Right cardiac atrium (tissue), 5 donors: ENCODE measurements at regions not wholly inside any gene's neighbourhood (a gene's known extent, or its start where the extent isn't known, plus 50 kb on each side); places are given as distances from the start of the nearest gene placed in this dataset.

Experiments used
- ATAC-seq, 2 donors: fragments of 200-7000 bp; cut with Tn5 transposase; one replicate each; pipeline versions ENCODE4 v1.8.0 to v1.9.1; 2020; ENCODE audit warnings: moderate library complexity in 2 of 2, mild to moderate bottlenecking in 1 of 2
- DNase-seq, 3 donors: peaks; one replicate each; pipeline ENCODE4 v3.0.0-alpha.2; 2020
- H3K27ac ChIP-seq: one replicate; pipeline ENCODE4 v1.5.1; 2013; ENCODE audit warnings: mild to moderate bottlenecking, low read length, control low read depth, moderate library complexity
- H3K27me3 ChIP-seq: one replicate; pipeline ENCODE4 v1.6.1; 2013; ENCODE audit not compliant: control insufficient read depth, insufficient read depth
- H3K4me1 ChIP-seq: one replicate; pipeline ENCODE4 v1.6.1; 2013; ENCODE audit warnings: low read length; ENCODE audit not compliant: control insufficient read depth, insufficient read depth
- H3K4me3 ChIP-seq: one replicate; pipeline ENCODE4 v1.5.1; 2013; ENCODE audit warnings: low read length, control low read depth
- H3K9me3 ChIP-seq: one replicate; pipeline ENCODE4 v1.6.1; 2013; ENCODE audit warnings: low read length; ENCODE audit not compliant: control insufficient read depth
- WGBS: extraction: QIAGEN DNeasy Blood & Tissue Kit; methylation state at CpG from one replicate; pipeline ENCODE4 v1.1.7; 2013; 5-methylcytosine and 5-hydroxymethylcytosine counted together
- intact Hi-C, 4 donors: fragments of 100-400 bp; cut with DNase I; formaldehyde crosslinking; loops; one replicate each; pipeline versions ENCODE4 v1.11.0 to v1.14.0; 2022 to 2023
- donor health status: healthy with polysubstance abuse.
- donor health status: DM: no; HTN: yes; CAD: no.
- donor health status: DM: no; HTN: no; CAD: no.
- donor health status: DM: no; HTN: yes; CAD: no; lungs with severe emphysema.
- donor health status: DM: yes; HTN: yes; CAD: no.

- DNase-seq (peak in 2 of 3 donors; percentile 45 to 56), ATAC-seq (peak; percentile 40 to 68)
- peak overlapping the region; percentile 68 for H3K27ac ChIP-seq
- intact Hi-C loops = no loop called here
- 52% methylated on average over 18 of the region's 18 CpGs for WGBS
- peaks cover 13% of the 10 kb centered on the region for H3K4me1 ChIP-seq
- no peaks in the 10 kb centered on the region for H3K9me3 ChIP-seq
- no peak overlapping the region for H3K4me3 ChIP-seq
- no peaks in the 10 kb centered on the region for H3K27me3 ChIP-seq
Observed at GRCh38 chr12:124441443-124442194, 125.8 kb downstream of the NCOR2 start.

- intact Hi-C loops = no loop called here
- peak; percentile 54 to 87 (median 80) for DNase-seq
- H3K4me3 ChIP-seq = no peak overlapping the region
- H3K27me3 ChIP-seq = no peaks in the 10 kb centered on the region
- H3K4me1 ChIP-seq = peaks cover 13% of the 10 kb centered on the region
- peak overlapping the region; percentile 54 for H3K27ac ChIP-seq
- 45% methylated on average over 13 of the region's 13 CpGs for WGBS
- no peaks in the 10 kb centered on the region for H3K9me3 ChIP-seq
- ATAC-seq = peak; percentile 64 to 70
Observed at GRCh38 chr12:124440841-124441381, 126.5 kb downstream of the NCOR2 start.

DNA sequence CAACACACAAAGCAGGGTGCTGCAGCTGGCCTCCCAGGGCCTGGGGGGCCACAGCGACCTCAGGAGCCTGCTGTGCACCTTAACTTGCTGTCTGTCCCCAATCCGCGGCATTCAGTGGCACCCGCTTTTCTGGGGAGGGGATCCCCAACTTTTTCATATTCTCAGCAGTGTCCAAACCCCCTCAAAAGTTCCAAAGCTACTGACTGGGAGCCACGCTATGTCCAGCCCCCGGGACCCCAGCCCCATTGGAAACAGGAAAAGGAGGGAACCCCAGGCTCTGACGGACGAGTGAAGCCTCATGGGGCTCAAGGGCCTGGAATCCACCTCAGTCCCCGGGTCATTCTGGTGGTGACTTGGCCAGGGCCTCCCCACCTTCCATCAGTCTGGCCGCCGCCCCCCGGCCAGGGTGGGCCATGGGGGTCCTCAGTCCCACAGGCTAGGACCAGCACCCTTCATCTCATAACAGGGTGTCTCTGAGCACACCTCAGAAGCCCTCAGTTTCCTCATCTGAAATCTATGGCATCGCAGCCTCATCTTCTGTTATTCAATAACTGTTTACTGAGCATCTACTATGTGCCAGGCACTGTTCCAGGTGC is 127.3 kb downstream of the NCOR2 start:
- WGBS = 93% methylated on average over 13 of the region's 13 CpGs
- no peaks in the 10 kb centered on the region for H3K27me3 ChIP-seq
- no peak for ATAC-seq
- no peak overlapping the region for H3K4me3 ChIP-seq
- H3K4me1 ChIP-seq = peaks cover 13% of the 10 kb centered on the region
- H3K27ac ChIP-seq = no peak overlapping the region
- intact Hi-C loops = no loop called here
- no peaks in the 10 kb centered on the region for H3K9me3 ChIP-seq
- DNase-seq = peak in 1 of 3 donors; percentile 30

DNA sequence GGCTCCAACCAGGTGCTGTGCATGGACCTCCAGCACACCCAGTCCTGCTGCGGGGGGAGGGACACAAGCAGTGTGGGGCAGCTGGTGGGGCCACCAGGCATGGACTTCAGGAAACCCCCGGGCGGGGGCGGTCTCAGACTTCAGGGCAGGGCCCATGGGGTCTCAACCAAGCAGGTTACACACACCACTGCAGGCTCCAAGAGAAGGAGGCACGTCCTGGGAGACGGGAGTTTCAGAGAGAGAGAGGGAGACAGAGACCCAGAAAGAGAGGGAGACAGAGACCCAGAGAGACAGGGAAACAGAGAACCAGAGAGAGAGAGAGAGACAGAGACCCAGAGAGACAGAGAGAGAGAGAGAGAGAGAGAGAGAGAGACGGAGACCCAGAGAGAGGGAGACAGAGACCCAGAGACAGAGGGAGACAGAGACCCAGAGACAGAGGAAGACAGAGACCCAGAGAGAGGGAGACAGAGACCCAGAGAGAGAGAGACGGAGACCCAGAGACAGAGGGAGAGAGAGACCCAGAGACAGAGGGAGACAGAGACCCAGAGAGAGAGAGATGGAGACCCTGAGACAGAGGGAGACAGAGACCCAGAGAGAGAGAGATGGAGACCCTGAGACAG is 128.9 kb downstream of the NCOR2 start:
- intact Hi-C loops = loop anchor here in 1 of 4 donors (10.0 kb wide), 1 partner anchor 326 kb away; no protein-coding TSS in a partner anchor
- no peak overlapping the region for H3K4me3 ChIP-seq
- peak in 1 of 3 donors; percentile 54 for DNase-seq
- peaks cover 14% of the 10 kb centered on the region for H3K4me1 ChIP-seq
- WGBS = 76% methylated on average over 8 of the region's 8 CpGs
- no peaks in the 10 kb centered on the region for H3K9me3 ChIP-seq
- H3K27ac ChIP-seq = peak overlapping the region; percentile 8
- ATAC-seq = no peak
- no peaks in the 10 kb centered on the region for H3K27me3 ChIP-seq

DNA sequence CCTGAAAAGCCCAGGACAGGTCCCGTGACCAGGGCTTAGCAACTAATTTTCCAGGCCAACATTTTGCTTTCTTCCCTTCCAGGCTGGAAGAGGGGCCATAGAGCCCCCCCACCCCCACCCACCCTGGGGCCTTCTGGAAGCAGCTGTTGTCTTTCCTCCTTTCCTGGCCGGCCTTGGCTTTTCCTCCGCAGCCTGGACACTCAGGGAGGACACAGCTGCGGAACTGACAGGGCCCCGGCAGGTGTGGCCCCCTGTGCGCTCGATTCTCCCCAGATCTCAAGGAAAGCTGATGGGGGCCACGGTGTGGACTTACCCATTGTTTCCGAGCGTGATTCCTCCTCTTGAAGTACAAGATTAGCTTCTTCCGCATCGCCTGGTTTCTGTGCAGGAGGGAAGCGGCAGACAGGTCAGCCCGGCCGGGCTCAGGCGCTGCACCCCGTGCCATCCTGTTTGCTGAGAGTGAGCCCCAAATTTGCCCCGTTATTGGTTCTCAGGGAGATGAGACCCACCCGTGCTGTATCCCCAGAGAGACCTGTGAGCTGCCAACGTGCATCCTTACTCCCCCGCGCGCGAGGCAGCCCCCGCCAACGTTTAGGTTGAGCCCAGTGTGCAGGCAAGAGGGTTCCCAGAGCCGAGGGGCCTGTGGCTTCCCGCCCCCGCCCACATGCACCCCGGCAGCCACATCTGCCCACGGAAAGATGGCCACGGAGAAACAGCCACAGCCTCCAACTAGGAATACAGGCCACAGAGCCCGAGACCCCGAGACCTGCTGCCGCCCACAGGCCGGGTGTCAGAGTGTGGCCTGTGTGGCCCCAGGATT is 129.6 kb downstream of the NCOR2 start:
- Histone ChIP-seq H3K27me3 (no peaks in the 10 kb centered on the region), H3K9me3 (no peaks in the 10 kb centered on the region), H3K4me1 (peaks cover 15% of the 10 kb centered on the region), H3K4me3 (no peak overlapping the region), H3K27ac (no peak overlapping the region)
- WGBS = 75% methylated on average over 36 of the region's 36 CpGs
- intact Hi-C loops = loop anchor here in 1 of 4 donors (10.0 kb wide), 1 partner anchor 327 kb away; no protein-coding TSS in a partner anchor
- no peak for ATAC-seq
- DNase-seq = peak in 1 of 3 donors; percentile 54

GRCh38 chr12:124437121-124437520 is 130.3 kb downstream of the NCOR2 start:
- H3K4me3 ChIP-seq = no peak overlapping the region
- H3K27ac ChIP-seq = no peak overlapping the region
- peaks cover 15% of the 10 kb centered on the region for H3K4me1 ChIP-seq
- DNase-seq (peak in 1 of 3 donors; percentile 41), ATAC-seq (no peak)
- WGBS = 65% methylated on average over 7 of the region's 7 CpGs
- H3K9me3 ChIP-seq = no peaks in the 10 kb centered on the region
- intact Hi-C loops = loop anchor here in 1 of 4 donors (10.0 kb wide), 1 partner anchor 328 kb away; no protein-coding TSS in a partner anchor
- no peaks in the 10 kb centered on the region for H3K27me3 ChIP-seq

- Histone ChIP-seq H3K4me1 (peaks cover 10% of the 10 kb centered on the region), H3K4me3 (no peak overlapping the region), H3K9me3 (no peaks in the 10 kb centered on the region), H3K27ac (no peak overlapping the region), H3K27me3 (no peaks in the 10 kb centered on the region)
- DNase-seq (peak in 2 of 3 donors; percentile 65 to 71), ATAC-seq (no peak)
- 63% methylated on average over 8 of the region's 8 CpGs for whole genome bisulfite sequencing
- intact Hi-C loops = loop anchor here in 1 of 4 donors (10.0 kb wide), 1 partner anchor 328 kb away; no protein-coding TSS in a partner anchor
Observed at GRCh38 chr12:124436366-124436765, 131.0 kb downstream of the NCOR2 start.

- H3K9me3 ChIP-seq = no peaks in the 10 kb centered on the region
- no peaks in the 10 kb centered on the region for H3K27me3 ChIP-seq
- peak in 1 of 3 donors; percentile 33 for DNase-seq
- WGBS = 94% methylated on average over 16 of the region's 16 CpGs
- peaks cover 8% of the 10 kb centered on the region for H3K4me1 ChIP-seq
- no peak for ATAC-seq
- no peak overlapping the region for H3K27ac ChIP-seq
- no peak overlapping the region for H3K4me3 ChIP-seq
- intact Hi-C loops = loop anchor here in 1 of 4 donors (10.0 kb wide), 1 partner anchor 329 kb away; no protein-coding TSS in a partner anchor
Observed at GRCh38 chr12:124435806-124436345, 131.5 kb downstream of the NCOR2 start.

DNA sequence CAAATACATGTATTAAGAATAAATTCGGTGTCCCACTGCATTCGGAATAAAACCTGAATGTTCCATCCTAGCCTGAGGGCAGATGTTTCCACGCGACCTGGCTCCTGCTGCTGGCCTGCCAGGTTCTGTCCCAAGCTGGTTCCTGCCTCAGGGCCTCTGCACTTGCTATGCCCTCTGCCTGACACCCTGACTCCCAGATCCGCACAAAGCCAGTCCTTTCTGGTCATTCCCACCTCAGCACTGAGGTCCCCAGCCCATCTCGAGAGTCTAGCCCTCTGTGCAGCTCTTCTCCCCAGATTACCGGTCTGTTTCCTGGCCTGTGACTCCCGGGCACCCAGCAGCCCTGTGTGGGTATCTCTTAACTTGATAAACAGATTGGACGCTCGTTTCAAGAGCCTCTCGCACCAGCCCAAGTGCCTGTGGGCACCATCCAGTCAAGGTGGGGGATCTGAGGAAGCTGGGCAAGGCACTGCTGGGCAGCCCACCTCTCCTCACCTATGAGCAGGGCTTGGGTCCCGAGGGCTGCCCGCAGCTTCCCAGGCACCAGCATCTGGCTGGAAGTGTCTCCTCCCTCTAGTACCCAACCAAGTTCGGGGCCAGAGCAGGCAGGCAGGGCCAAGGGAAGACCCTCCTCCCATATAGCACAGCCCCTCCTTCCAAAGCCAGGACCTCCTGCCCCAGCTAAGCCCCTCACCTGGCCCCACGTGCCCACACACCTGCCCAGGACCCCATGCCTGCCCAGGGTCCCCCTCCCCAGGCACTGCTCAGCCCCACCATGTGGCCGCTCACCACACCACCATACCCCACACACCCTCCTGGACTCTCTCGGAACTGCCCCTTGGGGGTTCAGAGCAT is 132.2 kb downstream of the NCOR2 start:
- H3K9me3 ChIP-seq = no peaks in the 10 kb centered on the region
- DNase-seq = peak in 1 of 3 donors; percentile 45
- intact Hi-C loops = loop anchor here in 1 of 4 donors (10.0 kb wide), 1 partner anchor 330 kb away; no protein-coding TSS in a partner anchor

More for the DNA sequence above, 132.2 kb downstream of the NCOR2 start:
- no peak for ATAC-seq
- no peak overlapping the region for H3K27ac ChIP-seq
- no peaks in the 10 kb centered on the region for H3K27me3 ChIP-seq
- 75% methylated on average over 17 of the region's 17 CpGs for WGBS
- peaks cover 2% of the 10 kb centered on the region for H3K4me1 ChIP-seq
- H3K4me3 ChIP-seq = no peak overlapping the region
